K562 (cell line): ENCODE measurements at regions not wholly inside any gene's neighbourhood (a gene's known extent, or its start where the extent isn't known, plus 50 kb on each side); places are given as distances from the start of the nearest gene placed in this dataset.

Source experiments
- ATAC-seq: fragments of 200-7000 bp; cut with Tn5 transposase; 3 replicates; pipeline ENCODE4 v1.9.1; 2020; ENCODE audit warnings: moderate library complexity
- BruUV-seq: library from RNA; stranded (reverse); fragments of 400-500 nt; replicated peaks from 2 replicates; lab custom pipeline; 2021; lab: Mats Ljungman, UMichigan
- CTCF ChIA-PET: fragments of 300-600 bp; formaldehyde crosslinking; extraction: SDS; loops from one replicate; lab custom pipeline; 2021; ENCODE audit warnings: low intra/inter-chr PET ratio; lab: Yijun Ruan, JAX
- POLR2A ChIA-PET: fragments of 300-600, 350-650 bp; sonication (Branson Sonifier 250); formaldehyde crosslinking; extraction: SDS; loops from one replicate; lab custom pipeline; 2021; ENCODE audit warnings: antibody characterized with exemption, inconsistent platforms; lab: Yijun Ruan, JAX
- DNase-seq, 4 experiments: peaks; one replicate each; pipeline versions ENCODE4 v3.0.0 to v3.0.0-alpha.2; 2011 to 2018; ENCODE audit warnings: low spot score in 3 of 4, mixed read lengths in 3 of 4; ENCODE audit errors: extremely low read depth in 1 of 4
- FAIRE-seq: peaks from 2 replicates; lab custom pipeline; 2011; peaks lifted over from hg19 to GRCh38; lab: Jason Lieb, UNC
- H2AFZ ChIP-seq: 2 replicates; pipeline ENCODE4 v1.6.0; 2011; ENCODE audit warnings: low read depth, low read length, control low read depth, inconsistent platforms
- H3K27ac ChIP-seq: fragments of 200-600 bp; 3 replicates; pipeline ENCODE4 v1.8.0; 2011; ENCODE audit warnings: low read depth, mild to moderate bottlenecking, control low read depth, inconsistent platforms, low read length, moderate library complexity, mixed read lengths; ENCODE audit errors: extremely low read depth
- H3K27me3 ChIP-seq, 2 experiments: fragments of 300-600 bp in 1 of 2; 2 replicates in 1 of 2; 3 replicates in 1 of 2; pipeline versions ENCODE4 v1.6.0 to v1.8.0; 2011; ENCODE audit warnings: inconsistent platforms in 2 of 2, low read length in 2 of 2, mild to moderate bottlenecking in 1 of 2, mixed read lengths in 1 of 2, moderate library complexity in 1 of 2; ENCODE audit not compliant: control insufficient read depth in 2 of 2, insufficient read depth in 2 of 2
- H3K36me3 ChIP-seq: fragments of 300-600 bp; 3 replicates; pipeline ENCODE4 v1.8.0; 2011; ENCODE audit warnings: mild to moderate bottlenecking, low read length, inconsistent platforms; ENCODE audit not compliant: control insufficient read depth, insufficient read depth
- H3K4me1 ChIP-seq, 2 experiments: fragments of 200-600 bp in 1 of 2; replicated peaks in 1 of 2; 2 replicates in 1 of 2; 3 replicates in 1 of 2; pipeline versions ENCODE4 v1.5.1 to v1.8.0; 2011; ENCODE audit warnings: inconsistent platforms in 2 of 2, low read length in 2 of 2, mild to moderate bottlenecking in 1 of 2, mixed read lengths in 1 of 2, moderate library complexity in 1 of 2; ENCODE audit not compliant: control insufficient read depth in 2 of 2, insufficient read depth in 2 of 2
- H3K4me2 ChIP-seq: 2 replicates; pipeline ENCODE4 v1.6.1; 2011; ENCODE audit warnings: low read length, control low read depth, inconsistent platforms, mixed read lengths; ENCODE audit not compliant: insufficient read depth
- H3K4me3 ChIP-seq: fragments of 200-600 bp; sonication (generic), shearing (Covaris generic); 2 replicates; pipeline ENCODE4 v1.5.1; 2016; ENCODE audit warnings: control low read depth, inconsistent platforms
- H3K79me2 ChIP-seq: fragments of 200-600 bp; 3 replicates; pipeline ENCODE4 v1.8.0; 2011; ENCODE audit warnings: low read length, inconsistent platforms; ENCODE audit not compliant: control insufficient read depth, insufficient read depth
- H3K9ac ChIP-seq, 2 experiments: 2 replicates each; pipeline versions ENCODE4 v1.6.0 to v1.6.1; 2011; ENCODE audit warnings: low read depth in 2 of 2, low read length in 2 of 2, control low read depth in 1 of 2, inconsistent platforms in 1 of 2, mild to moderate bottlenecking in 1 of 2, mixed read lengths in 1 of 2; ENCODE audit not compliant: insufficient read depth in 1 of 2
- H3K9me1 ChIP-seq: one replicate; pipeline ENCODE4 v1.6.0; 2011; ENCODE audit warnings: inconsistent platforms, mild to moderate bottlenecking, low read length, moderate library complexity; ENCODE audit not compliant: control insufficient read depth, insufficient read depth
- H3K9me3 ChIP-seq: replicated peaks from 2 replicates; pipeline ENCODE4 v1.5.1; 2011; ENCODE audit warnings: low read depth, low read length, inconsistent platforms; ENCODE audit not compliant: control insufficient read depth, insufficient read depth
- H4K20me1 ChIP-seq: replicated peaks from 2 replicates; pipeline ENCODE4 v1.6.1; 2011; ENCODE audit warnings: low read length, inconsistent platforms, mixed read lengths; ENCODE audit not compliant: control insufficient read depth, insufficient read depth
- CGGBP1 ChIP-seq: fragments of 250-450 bp; sonication (Bioruptor Pico); IDR thresholded peaks from 2 replicates; pipeline ENCODE4 v1.9.0; 2021; ENCODE audit warnings: mild to moderate bottlenecking
- FOS ChIP-seq: IDR thresholded peaks from 3 replicates; pipeline ENCODE4 v1.6.1; 2011; ENCODE audit not compliant: insufficient read length; ENCODE audit errors: extremely low read depth
- FOXK1 ChIP-seq: sonication (generic); formaldehyde crosslinking; IDR thresholded peaks from 2 replicates; pipeline ENCODE4 v1.8.0; 2022; ENCODE audit warnings: missing genetic modification reagents, mild to moderate bottlenecking, borderline replicate concordance
- POU5F1 ChIP-seq: fragments of 150-350 bp; IDR thresholded peaks from 2 replicates; pipeline ENCODE4 v1.6.1; 2014; ENCODE audit warnings: borderline replicate concordance, low read length, low read depth, mild to moderate bottlenecking; ENCODE audit not compliant: partially characterized antibody
- WGBS: fragments of 100-300 bp; shearing (Covaris generic); methylation state at CpG from one replicate; pipeline ENCODE4 v1.1.6; 2016; ENCODE audit warnings: low coverage, mixed read lengths; ENCODE audit not compliant: insufficient coverage; ENCODE audit errors: missing lambda C conversion rate; 5-methylcytosine and 5-hydroxymethylcytosine counted together
- in situ Hi-C: fragments of 300-500 bp; cut with MboI; formaldehyde crosslinking; loops from 4 replicates; pipeline ENCODE4 v1.15.0; 2018; ENCODE audit warnings: inconsistent platforms, mixed read lengths
- intact Hi-C: fragments of 100-400 bp; cut with micrococcal nuclease; formaldehyde crosslinking; loops from 2 replicates; pipeline ENCODE4 v1.14.2; 2022
- TF ChIP-seq, protein P1 (sequence below): fragments of 250-450 bp; sonication (Bioruptor Pico); IDR thresholded peaks from 2 replicates; pipeline ENCODE4 v1.8.0; 2022; ENCODE audit warnings: moderate library complexity, mild to moderate bottlenecking, inconsistent platforms

- FAIRE-seq (no peak), DNase-seq (no peak), ATAC-seq (no peak)
- H3K9me3 ChIP-seq: no peaks in the 10 kb centered on the region
- no peak overlapping the region for H3K4me2 ChIP-seq
- H3K9me1 ChIP-seq: no peaks in the 10 kb centered on the region
- no TSS peak for BruUV-seq
- 0% methylated on average over 7 of the region's 7 CpGs for WGBS
- H3K4me1 ChIP-seq: no peaks in the 10 kb centered on the region
- H3K4me3 ChIP-seq: no peak overlapping the region
- H3K9ac ChIP-seq: no peak overlapping the region
- ChIA-PET POLR2A (no interaction called here), CTCF (no interaction called here)
- H4K20me1 ChIP-seq: no peaks in the 10 kb centered on the region
- TF ChIP-seq FOS (no peak), FOXK1 (CRISPR knock-in tag) (no peak), CGGBP1 (CRISPR knock-in tag) (no peak), POU5F1 (no peak)
- TF ChIP-seq, protein P1, sequence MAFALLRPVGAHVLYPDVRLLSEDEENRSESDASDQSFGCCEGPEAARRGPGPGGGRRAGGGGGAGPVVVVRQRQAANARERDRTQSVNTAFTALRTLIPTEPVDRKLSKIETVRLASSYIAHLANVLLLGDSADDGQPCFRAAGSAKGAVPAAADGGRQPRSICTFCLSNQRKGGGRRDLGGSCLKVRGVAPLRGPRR: no peak
- intact Hi-C loops: no loop called here
- no peak overlapping the region for H2AFZ ChIP-seq
- no peaks in the 10 kb centered on the region for H3K36me3 ChIP-seq
- in situ Hi-C loops: no loop called here
- no peaks in the 10 kb centered on the region for H3K79me2 ChIP-seq
- no peak overlapping the region for H3K27ac ChIP-seq
- no peaks in the 10 kb centered on the region for H3K27me3 ChIP-seq
Measured at GRCh38 chr3:86175593-86176444, 815.1 kb downstream of the VGLL3 start.
